ENCODE measurements at regions not wholly inside any gene's neighbourhood (a gene's known extent, or its start where the extent isn't known, plus 50 kb on each side); places are given as distances from the start of the nearest gene placed in this dataset.
"Not testable (repeated sequence)": the region's sequence is repeated elsewhere in the genome, so short reads cannot be mapped to it uniquely, and the experiment has no call there.

- FAIRE-seq = not testable (repeated sequence)
Observed at GRCh38 chr6:121685806-121686205, 250.4 kb downstream of the GJA1 start.

GRCh38 chr6:121686611-121687023 lies 251.2 kb downstream of the GJA1 start:
- FAIRE-seq (no peak), DNase-seq (ENCODE audit: low spot score) (no peak)

More at GRCh38 chr6:121685806-121686205, 250.4 kb downstream of the GJA1 start:
- not testable (repeated sequence) for DNase-seq (ENCODE audit: low spot score)

DNA sequence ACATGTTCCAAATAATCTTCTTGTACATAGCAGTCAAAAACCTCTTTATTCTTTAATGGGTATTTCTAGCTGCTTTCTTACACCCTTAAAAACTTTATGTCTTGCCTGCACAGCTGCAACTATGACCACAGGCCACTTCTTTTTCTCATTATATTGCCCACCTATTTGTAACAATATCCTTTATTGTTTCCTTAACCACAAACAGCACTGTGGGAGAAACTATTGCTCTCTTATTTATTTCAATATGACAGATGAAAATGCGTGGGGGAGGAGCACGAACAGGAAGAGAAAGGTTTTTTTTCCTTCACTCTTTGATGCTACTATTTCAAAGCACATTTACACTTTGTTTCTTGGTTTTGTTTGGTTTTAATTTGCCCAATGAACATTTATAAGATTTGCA lies 253.5 kb downstream of the GJA1 start:
- DNase-seq (ENCODE audit: low spot score) (peak; percentile 18), FAIRE-seq (no peak)

- no peak for DNase-seq (ENCODE audit: low spot score)
- FAIRE-seq = no peak
Observed at GRCh38 chr6:121691126-121691551, 255.7 kb downstream of the GJA1 start.

DNA sequence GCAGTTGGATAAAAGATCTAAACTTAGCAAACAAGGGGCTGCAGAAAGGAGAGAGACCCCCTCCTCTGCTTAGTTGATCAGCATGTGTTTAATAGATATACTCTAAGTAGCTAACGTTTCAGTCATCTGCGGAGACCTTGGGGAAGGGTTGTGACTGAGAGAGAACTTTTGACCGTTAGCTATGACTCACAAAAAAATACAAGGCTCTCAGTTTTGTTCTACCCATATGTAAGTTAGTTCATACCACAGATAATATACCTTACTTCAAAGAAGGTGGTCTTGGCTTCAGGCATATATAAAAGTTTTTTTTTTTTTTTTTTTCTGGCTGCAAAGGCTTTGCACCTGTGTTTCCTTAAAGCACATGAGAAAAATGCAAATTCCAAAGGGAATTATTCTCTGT lies 258.9 kb downstream of the GJA1 start:
- DNase-seq (ENCODE audit: low spot score) (peak; percentile 31), FAIRE-seq (no peak)

DNA sequence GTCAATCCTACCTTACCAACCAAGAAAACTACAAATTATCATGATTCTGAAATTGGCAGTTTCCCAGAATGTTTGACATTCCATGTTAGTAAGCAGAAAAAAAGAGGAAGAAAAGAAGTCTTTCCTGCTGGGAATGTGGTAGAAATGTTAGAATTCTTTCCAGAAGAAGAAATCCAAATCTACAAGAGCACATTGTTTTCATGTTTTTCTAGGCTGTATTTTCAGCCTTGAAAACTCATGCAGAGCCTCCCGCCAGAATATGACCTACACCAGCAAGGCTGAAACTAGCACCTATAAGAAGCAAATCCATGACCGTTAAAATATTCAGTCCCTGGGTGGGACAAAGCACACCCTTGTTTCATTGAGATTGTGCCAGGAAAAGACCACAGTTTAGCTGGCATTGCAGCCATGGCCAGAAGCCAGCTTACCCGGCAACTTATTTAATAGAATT lies 259.4 kb downstream of the GJA1 start:
- DNase-seq (ENCODE audit: low spot score) (peak; percentile 25), FAIRE-seq (no peak)

DNA sequence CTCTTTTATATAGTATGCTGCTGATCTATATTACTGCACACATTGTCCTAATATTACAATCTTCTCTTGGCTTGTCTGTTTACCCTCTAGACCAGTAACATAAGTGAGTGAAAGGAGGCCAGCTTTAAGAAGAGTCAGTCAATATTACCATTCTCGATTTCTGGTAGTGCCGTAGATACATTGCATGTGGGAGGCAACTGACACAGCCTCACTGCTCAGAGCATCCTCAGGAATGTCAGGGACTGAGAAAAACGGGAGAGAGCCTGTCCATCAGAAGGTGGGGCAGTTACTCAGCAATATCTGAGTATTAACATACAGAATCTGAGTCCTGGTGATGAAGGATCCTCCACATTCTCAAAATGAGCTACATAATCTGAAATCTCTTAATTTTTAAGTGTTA lies 259.9 kb downstream of the GJA1 start:
- no peak for FAIRE-seq
- peak; percentile 31 for DNase-seq (ENCODE audit: low spot score)

DNA sequence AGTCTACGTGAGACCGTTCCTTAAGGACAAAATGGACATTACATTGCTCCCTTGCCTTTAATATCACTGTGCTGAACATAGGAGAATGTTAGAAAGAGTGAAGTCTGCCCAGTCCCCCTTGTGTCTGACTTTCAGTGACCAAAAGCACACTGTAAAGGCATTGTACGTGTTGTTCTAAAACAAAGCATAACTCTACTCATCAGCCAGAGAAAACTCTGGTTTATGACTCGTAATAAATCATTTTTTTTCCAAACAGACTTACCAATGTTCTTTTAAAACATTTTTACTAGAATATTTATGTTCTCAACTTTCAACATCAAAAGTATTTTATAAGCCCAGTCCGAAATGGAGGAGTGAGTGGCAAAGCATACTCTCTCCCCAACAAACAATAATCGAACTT lies 262.5 kb downstream of the GJA1 start:
- no peak for DNase-seq (ENCODE audit: low spot score)
- no peak for FAIRE-seq

DNA sequence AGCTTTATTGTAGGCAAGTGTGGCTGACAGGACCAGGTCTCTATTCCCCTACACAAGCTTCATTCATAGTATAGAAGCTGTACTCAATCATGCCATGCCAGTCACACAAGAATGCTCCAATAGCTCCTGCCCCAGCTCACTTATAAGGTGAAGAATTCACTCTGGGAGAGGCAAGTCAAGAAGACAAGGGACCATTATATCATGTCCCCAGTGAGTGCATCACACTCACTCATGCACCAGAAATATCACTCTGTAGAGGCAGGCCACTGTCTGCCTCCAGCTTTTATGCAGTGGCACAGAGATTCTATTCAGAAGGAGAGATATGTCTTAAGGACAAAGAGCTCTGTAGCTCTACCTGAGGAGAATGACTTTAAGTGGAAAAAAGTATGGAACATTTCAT lies 263.2 kb downstream of the GJA1 start:
- FAIRE-seq = peak; percentile 35
- DNase-seq (ENCODE audit: low spot score) = no peak

- not testable (repeated sequence) for FAIRE-seq; DNase-seq (ENCODE audit: low spot score)
Observed at GRCh38 chr6:121703129-121703528, 267.7 kb downstream of the GJA1 start.

DNA sequence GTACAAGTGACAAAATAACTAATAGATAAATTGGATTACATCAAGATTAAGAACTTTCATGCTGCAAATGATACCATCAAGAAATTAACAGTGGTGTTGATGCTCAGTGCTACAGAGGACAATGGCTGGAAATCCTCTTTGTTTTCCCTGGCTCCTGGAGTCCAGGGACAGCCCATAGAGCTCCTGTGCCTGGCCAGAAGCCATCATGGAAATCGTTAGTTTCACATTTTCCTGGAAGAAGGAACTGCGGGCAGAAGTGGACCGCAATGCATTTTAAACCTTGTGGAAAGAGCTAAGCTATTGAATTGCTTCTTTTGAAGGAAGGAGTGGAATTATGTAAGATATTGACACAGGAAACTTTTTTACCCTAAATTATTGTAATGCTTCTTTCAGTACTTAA lies 276.0 kb downstream of the GJA1 start:
- DNase-seq (ENCODE audit: low spot score) = no peak
- FAIRE-seq = no peak

DNA sequence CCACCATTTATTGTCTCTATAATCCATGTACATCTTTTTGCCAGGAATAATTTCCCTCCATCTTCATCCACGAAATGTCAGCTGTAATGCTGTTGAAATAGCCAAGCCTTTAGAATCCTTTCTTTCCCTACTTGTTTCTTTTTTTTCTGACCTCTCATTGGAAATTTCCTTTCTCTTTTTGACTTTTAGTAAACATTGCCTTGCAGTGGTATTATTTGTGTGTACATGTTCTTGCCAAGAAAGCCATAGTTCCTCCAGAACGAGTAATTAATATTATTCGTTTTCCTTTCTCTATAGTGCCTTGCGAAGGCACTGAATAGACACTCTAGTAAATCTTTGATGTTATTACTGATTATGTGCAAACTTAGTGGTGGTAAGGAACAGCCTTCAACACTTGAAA lies 282.2 kb downstream of the GJA1 start:
- no peak for DNase-seq (ENCODE audit: low spot score)
- no peak for FAIRE-seq

- FAIRE-seq; DNase-seq (ENCODE audit: low spot score): not testable (repeated sequence)
Observed at GRCh38 chr6:121720867-121721266, 285.4 kb downstream of the GJA1 start.

- FAIRE-seq (no peak), DNase-seq (ENCODE audit: low spot score) (no peak)
Observed at GRCh38 chr6:121723623-121724022, 288.2 kb downstream of the GJA1 start.

- DNase-seq (ENCODE audit: low spot score) = no peak
- FAIRE-seq = no peak
Observed at GRCh38 chr6:121724576-121724975, 289.1 kb downstream of the GJA1 start.

GRCh38 chr6:121726596-121726995 lies 291.1 kb downstream of the GJA1 start:
- FAIRE-seq = no peak
- DNase-seq (ENCODE audit: low spot score) = no peak

GRCh38 chr6:121730616-121731015 lies 295.2 kb downstream of the GJA1 start:
- FAIRE-seq (no peak), DNase-seq (ENCODE audit: low spot score) (no peak)

DNA sequence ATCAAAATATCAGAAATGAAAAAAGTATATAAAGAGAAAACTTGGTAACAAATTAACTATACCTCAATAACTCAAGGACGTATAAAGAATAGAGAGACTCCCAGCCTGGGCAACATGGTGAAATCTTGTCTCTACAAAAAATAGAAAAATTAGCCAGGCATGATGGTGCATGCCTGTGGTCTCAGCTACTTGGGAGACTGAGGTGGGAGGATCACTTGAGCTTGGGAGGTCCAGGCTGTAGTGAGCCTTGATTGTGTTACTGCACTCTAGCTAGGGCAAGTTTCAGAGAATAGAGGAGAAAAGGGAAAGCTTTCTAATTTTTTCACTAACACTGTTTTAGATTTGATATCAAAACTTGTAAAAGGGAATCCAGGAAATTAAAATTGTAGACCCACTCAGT lies 295.9 kb downstream of the GJA1 start:
- FAIRE-seq = no peak
- DNase-seq (ENCODE audit: low spot score) = no peak

DNA sequence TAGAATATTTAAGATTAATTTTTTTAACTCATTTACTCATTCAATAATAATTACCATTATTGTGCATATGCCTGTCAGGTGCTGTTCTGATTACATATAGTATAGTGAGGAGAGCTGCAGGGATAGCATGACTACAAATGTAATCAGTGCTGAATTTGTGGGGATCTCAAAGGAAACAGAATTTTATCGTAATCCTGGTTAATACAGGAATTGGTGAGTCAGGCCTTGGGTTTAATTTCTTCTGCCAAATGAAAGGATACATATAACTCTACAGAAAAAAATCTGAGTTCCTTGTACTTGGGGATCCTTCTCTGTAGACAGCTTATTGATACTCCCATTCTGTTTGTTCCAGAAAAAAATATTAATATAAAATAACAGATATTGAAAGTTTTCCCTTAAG lies 297.2 kb downstream of the GJA1 start:
- no peak for FAIRE-seq
- DNase-seq (ENCODE audit: low spot score) = no peak

DNA sequence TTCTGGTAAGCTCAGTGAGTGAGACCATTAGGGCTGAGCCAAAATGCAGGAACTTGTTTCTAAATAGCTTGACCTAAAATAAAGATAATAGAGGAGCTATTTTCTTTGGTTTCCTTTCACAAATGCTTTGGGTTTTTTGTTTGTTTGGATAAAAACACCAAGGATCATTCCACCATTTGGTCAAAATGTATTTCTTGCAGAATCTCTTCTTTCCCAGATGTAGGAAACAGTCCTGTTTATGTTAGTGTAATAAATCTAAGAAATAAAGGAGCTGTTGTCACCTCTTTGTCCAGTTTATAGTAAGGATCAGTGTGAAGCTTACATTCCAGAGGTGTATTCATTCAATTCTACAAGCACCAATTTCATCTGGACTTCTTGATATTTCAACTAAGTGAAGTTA lies 297.8 kb downstream of the GJA1 start:
- DNase-seq (ENCODE audit: low spot score) (no peak), FAIRE-seq (no peak)

DNA sequence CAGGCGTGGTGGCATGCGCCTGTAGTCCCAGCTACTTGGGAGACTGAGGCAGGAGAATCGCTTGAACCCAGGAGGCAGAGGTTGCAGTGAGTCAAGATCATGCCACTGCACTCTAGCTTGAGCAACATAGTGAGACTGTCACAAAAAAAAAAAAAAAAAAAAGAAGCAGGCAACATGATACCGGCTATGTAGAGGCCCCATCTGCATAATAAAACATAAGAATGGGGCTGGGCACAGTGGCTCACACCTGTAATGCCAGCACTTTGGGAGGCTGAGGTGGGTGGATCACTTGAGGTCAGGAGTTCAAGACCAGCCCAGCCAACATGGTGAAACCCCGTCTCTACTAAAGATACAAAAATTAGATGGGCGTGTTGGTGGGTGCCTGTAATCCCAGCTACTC lies 304.7 kb downstream of the GJA1 start:
- DNase-seq (ENCODE audit: low spot score); FAIRE-seq: not testable (repeated sequence)

DNA sequence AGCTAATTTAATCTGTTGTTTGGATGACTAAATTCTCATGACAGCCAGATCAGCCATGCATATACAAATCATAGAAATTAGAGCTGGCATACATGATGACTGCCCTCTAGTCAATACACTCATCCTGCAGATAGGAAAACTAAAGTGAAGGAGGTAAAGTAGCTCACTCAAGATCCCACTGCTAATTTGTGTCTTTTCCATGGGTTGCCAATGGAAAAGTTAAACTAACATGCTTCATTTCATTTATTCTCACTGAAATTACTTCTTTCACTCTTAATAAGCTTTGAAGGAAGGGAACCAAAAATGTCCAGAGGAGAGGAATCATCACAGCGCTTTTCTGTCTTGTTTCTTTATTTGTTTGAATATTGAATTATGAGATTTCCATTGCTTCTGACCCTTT lies 308.2 kb downstream of the GJA1 start:
- no peak for DNase-seq (ENCODE audit: low spot score)

GRCh38 chr6:121748376-121748775 lies 312.9 kb downstream of the GJA1 start:
- DNase-seq (ENCODE audit: low spot score) (no peak), FAIRE-seq (no peak)

More for the DNA sequence above, 308.2 kb downstream of the GJA1 start:
- FAIRE-seq = no peak

DNA sequence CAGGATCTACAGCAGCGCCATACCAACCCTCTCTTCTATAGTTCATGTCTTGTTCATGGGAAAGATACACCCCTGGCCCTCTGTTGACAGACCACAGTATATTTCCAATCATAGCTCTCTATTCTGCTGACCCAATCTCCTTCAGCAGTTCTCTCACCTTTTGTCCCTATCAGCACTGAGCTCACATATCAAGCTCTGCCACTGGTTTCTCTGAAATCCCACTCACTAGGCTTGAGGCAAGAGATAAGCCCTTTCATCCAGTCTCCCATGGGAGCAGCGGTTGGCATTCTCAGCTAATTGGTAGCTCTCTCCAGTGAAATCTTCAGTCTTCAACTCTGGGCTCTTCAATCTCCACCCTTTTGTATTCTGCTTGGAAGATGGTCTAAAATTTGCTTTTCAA lies 313.4 kb downstream of the GJA1 start:
- DNase-seq (ENCODE audit: low spot score) (no peak), FAIRE-seq (no peak)

Data from urothelium cell line (cell line).